ENCODE measurements at regions not wholly inside any gene's neighbourhood (a gene's known extent, or its start where the extent isn't known, plus 50 kb on each side); places are given as distances from the start of the nearest gene placed in this dataset.

DNA sequence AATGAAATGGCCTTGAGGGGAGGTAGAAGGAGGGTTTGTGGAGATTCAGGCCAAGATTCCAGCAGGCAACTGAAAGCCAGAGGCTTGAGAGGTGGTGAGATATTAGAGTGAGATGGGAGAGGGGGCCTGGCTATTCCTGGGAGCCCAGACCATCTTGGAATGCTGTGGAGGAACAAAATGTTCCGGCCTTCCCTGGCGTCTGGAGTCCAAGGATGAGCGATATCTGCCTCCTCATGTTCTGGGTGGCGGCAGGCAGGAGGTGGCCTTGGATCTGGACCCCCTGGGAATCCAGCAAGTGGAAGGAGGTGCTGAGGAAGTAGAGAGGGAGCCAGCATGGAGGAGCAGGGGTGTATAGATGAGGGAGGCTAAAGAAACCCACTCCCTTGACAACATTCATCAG lies 335.9 kb downstream of the CYP26B1 start:
- TF ChIP-seq, protein P1, sequence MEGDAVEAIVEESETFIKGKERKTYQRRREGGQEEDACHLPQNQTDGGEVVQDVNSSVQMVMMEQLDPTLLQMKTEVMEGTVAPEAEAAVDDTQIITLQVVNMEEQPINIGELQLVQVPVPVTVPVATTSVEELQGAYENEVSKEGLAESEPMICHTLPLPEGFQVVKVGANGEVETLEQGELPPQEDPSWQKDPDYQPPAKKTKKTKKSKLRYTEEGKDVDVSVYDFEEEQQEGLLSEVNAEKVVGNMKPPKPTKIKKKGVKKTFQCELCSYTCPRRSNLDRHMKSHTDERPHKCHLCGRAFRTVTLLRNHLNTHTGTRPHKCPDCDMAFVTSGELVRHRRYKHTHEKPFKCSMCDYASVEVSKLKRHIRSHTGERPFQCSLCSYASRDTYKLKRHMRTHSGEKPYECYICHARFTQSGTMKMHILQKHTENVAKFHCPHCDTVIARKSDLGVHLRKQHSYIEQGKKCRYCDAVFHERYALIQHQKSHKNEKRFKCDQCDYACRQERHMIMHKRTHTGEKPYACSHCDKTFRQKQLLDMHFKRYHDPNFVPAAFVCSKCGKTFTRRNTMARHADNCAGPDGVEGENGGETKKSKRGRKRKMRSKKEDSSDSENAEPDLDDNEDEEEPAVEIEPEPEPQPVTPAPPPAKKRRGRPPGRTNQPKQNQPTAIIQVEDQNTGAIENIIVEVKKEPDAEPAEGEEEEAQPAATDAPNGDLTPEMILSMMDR (IDR thresholded peaks at IDR 0.05): no peak
- no peak for TF ChIP-seq POLR2A (IDR thresholded peaks at IDR 0.05)
